ENCODE measurements at regions not wholly inside any gene's neighbourhood (a gene's known extent, or its start where the extent isn't known, plus 50 kb on each side); places are given as distances from the start of the nearest gene placed in this dataset.

DNA sequence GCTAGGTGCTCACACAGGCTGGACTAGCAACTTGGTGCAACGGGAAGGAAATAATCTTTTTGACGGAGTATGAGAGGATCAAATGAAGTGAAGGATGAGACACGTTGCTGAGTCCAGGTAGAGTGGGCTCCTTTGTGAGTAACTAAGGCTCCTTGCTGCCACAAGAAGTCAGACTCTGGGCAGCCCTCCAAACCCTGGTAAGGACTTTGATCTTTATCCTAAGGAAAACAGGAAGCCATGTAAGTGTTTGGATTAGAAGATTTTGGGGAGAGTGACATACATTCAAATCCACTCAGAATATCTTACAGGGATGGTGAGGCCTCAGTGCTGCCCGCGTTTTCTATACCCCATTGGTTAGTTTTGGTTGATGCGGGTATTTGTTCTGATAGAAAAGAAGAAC, 155.9 kb upstream of the RAG2 start:
- no peak for DNase-seq (ENCODE audit: low spot score)
- ChIA-PET POLR2A (no interaction called here), CTCF (no interaction called here)
- TF ChIP-seq, protein P1, sequence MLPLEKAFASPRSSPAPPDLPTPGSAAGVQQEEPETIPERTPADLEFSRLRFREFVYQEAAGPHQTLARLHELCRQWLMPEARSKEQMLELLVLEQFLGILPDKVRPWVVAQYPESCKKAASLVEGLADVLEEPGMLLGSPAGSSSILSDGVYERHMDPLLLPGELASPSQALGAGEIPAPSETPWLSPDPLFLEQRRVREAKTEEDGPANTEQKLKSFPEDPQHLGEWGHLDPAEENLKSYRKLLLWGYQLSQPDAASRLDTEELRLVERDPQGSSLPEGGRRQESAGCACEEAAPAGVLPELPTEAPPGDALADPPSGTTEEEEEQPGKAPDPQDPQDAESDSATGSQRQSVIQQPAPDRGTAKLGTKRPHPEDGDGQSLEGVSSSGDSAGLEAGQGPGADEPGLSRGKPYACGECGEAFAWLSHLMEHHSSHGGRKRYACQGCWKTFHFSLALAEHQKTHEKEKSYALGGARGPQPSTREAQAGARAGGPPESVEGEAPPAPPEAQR (CRISPR knock-in tag; IDR thresholded peaks at IDR 0.05): no peak
- no peak overlapping the region for H3K27ac Mint-ChIP-seq
- H3K4me3 Mint-ChIP-seq: no peak overlapping the region
- H3K27me3 Mint-ChIP-seq (ENCODE audit: low read depth): peaks cover 10% of the 10 kb centered on the region
- H3K9me3 Mint-ChIP-seq: peaks cover 79% of the 10 kb centered on the region
- no peak for ATAC-seq
- H3K36me3 Mint-ChIP-seq: peaks cover 52% of the 10 kb centered on the region
- no peaks in the 10 kb centered on the region for H3K4me1 Mint-ChIP-seq

DNA sequence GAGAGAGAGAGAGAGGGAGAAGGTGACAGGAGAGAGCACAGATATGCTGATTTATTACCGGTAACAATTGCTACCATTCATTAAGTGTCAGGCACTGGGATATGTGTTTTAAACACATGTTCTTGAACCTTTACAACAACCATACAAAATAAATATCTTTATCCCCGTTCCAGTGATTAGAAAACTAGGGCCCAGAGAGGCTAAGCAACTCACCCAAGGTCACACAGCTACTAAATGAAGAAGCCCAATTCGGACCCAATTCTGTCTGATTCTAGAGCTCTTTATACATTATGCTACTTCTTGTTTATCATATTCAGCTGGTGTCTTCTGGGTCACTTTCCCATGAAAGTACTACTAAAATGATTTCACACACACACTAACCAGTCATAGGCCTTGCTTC, 154.0 kb upstream of the RAG2 start:
- ChIA-PET POLR2A (no interaction called here), CTCF (no interaction called here)
- Mint-ChIP-seq H3K27me3 (ENCODE audit: low read depth) (peaks cover 7% of the 10 kb centered on the region), H3K4me3 (no peak overlapping the region), H3K27ac (no peak overlapping the region), H3K36me3 (peaks cover 44% of the 10 kb centered on the region), H3K4me1 (no peaks in the 10 kb centered on the region), H3K9me3 (peaks cover 79% of the 10 kb centered on the region)
- DNase-seq (ENCODE audit: low spot score) (no peak), ATAC-seq (no peak)
- TF ChIP-seq, protein P2, sequence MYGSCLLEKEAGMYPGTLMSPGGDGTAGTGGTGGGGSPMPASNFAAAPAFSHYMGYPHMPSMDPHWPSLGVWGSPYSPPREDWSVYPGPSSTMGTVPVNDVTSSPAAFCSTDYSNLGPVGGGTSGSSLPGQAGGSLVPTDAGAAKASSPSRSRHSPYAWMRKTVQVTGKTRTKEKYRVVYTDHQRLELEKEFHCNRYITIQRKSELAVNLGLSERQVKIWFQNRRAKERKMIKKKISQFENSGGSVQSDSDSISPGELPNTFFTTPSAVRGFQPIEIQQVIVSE (CRISPR knock-in tag; IDR thresholded peaks at IDR 0.05; ENCODE audit: borderline replicate concordance): no peak
- no peak for TF ChIP-seq CREM (CRISPR knock-in tag; IDR thresholded peaks at IDR 0.05)
- TF ChIP-seq SMAD3 (CRISPR knock-in tag; IDR thresholded peaks at IDR 0.05; ENCODE audit: borderline replicate concordance): no peak
- no peak for TF ChIP-seq TEAD4 (CRISPR knock-in tag; IDR thresholded peaks at IDR 0.05)
- TF ChIP-seq, protein P3, sequence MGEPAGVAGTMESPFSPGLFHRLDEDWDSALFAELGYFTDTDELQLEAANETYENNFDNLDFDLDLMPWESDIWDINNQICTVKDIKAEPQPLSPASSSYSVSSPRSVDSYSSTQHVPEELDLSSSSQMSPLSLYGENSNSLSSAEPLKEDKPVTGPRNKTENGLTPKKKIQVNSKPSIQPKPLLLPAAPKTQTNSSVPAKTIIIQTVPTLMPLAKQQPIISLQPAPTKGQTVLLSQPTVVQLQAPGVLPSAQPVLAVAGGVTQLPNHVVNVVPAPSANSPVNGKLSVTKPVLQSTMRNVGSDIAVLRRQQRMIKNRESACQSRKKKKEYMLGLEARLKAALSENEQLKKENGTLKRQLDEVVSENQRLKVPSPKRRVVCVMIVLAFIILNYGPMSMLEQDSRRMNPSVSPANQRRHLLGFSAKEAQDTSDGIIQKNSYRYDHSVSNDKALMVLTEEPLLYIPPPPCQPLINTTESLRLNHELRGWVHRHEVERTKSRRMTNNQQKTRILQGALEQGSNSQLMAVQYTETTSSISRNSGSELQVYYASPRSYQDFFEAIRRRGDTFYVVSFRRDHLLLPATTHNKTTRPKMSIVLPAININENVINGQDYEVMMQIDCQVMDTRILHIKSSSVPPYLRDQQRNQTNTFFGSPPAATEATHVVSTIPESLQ (CRISPR knock-in tag; IDR thresholded peaks at IDR 0.05): no peak
- TF ChIP-seq HMGA2 (CRISPR knock-in tag; IDR thresholded peaks at IDR 0.05): no peak
- TF ChIP-seq JAZF1 (CRISPR knock-in tag; IDR thresholded peaks at IDR 0.05): no peak
- TF ChIP-seq ZNF671 (CRISPR knock-in tag; IDR thresholded peaks at IDR 0.05): no peak
- TF ChIP-seq, protein P4, sequence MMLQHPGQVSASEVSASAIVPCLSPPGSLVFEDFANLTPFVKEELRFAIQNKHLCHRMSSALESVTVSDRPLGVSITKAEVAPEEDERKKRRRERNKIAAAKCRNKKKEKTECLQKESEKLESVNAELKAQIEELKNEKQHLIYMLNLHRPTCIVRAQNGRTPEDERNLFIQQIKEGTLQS (CRISPR knock-in tag; conservative IDR thresholded peaks at IDR 0.05): no peak
- no peak for TF ChIP-seq RELA (CRISPR knock-in tag; IDR thresholded peaks at IDR 0.05; ENCODE audit: borderline replicate concordance)
- TF ChIP-seq ZNF396 (CRISPR knock-in tag; IDR thresholded peaks at IDR 0.05; ENCODE audit: borderline replicate concordance): no peak
- no peak for TF ChIP-seq FOXK1 (CRISPR knock-in tag; IDR thresholded peaks at IDR 0.05)
- no peak for TF ChIP-seq ZBTB21 (CRISPR knock-in tag; IDR thresholded peaks at IDR 0.05; ENCODE audit: borderline replicate concordance)

DNA sequence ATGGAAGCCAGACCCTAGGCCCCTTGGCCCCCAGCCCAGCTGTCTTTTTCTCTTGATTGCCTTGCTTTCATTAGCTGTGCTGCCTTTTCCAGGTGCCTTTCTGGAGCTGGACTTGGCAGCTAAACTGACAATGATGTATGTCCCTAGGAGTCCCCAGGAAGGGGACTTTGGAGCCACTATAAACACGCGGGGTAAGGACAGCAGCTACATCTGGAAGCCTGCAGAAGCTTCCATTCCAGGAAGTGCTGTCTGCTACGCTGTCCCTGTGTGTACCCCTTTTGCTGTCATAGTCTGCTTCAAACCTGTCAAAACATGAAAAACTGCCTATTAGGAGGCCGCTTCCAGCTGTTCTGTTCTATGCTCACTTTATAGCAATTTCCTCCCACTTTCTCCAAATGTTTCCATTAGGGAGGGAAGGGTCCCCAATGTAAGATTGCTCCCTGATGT, 153.3 kb upstream of the RAG2 start:
- Mint-ChIP-seq H3K36me3 (peaks cover 43% of the 10 kb centered on the region), H3K4me1 (no peaks in the 10 kb centered on the region), H3K27me3 (ENCODE audit: low read depth) (peaks cover 6% of the 10 kb centered on the region), H3K4me3 (no peak overlapping the region), H3K27ac (no peak overlapping the region), H3K9me3 (peaks cover 78% of the 10 kb centered on the region)
- POLR2A ChIA-PET: no interaction called here
- ATAC-seq: no peak
- no peak for DNase-seq (ENCODE audit: low spot score)
- CTCF ChIA-PET: no interaction called here
- no peak for TF ChIP-seq NR1H2 (CRISPR knock-in tag; IDR thresholded peaks at IDR 0.05)
- TF ChIP-seq, protein P5, sequence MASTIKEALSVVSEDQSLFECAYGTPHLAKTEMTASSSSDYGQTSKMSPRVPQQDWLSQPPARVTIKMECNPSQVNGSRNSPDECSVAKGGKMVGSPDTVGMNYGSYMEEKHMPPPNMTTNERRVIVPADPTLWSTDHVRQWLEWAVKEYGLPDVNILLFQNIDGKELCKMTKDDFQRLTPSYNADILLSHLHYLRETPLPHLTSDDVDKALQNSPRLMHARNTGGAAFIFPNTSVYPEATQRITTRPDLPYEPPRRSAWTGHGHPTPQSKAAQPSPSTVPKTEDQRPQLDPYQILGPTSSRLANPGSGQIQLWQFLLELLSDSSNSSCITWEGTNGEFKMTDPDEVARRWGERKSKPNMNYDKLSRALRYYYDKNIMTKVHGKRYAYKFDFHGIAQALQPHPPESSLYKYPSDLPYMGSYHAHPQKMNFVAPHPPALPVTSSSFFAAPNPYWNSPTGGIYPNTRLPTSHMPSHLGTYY (CRISPR knock-in tag; IDR thresholded peaks at IDR 0.05): no peak
- TF ChIP-seq, protein P6, sequence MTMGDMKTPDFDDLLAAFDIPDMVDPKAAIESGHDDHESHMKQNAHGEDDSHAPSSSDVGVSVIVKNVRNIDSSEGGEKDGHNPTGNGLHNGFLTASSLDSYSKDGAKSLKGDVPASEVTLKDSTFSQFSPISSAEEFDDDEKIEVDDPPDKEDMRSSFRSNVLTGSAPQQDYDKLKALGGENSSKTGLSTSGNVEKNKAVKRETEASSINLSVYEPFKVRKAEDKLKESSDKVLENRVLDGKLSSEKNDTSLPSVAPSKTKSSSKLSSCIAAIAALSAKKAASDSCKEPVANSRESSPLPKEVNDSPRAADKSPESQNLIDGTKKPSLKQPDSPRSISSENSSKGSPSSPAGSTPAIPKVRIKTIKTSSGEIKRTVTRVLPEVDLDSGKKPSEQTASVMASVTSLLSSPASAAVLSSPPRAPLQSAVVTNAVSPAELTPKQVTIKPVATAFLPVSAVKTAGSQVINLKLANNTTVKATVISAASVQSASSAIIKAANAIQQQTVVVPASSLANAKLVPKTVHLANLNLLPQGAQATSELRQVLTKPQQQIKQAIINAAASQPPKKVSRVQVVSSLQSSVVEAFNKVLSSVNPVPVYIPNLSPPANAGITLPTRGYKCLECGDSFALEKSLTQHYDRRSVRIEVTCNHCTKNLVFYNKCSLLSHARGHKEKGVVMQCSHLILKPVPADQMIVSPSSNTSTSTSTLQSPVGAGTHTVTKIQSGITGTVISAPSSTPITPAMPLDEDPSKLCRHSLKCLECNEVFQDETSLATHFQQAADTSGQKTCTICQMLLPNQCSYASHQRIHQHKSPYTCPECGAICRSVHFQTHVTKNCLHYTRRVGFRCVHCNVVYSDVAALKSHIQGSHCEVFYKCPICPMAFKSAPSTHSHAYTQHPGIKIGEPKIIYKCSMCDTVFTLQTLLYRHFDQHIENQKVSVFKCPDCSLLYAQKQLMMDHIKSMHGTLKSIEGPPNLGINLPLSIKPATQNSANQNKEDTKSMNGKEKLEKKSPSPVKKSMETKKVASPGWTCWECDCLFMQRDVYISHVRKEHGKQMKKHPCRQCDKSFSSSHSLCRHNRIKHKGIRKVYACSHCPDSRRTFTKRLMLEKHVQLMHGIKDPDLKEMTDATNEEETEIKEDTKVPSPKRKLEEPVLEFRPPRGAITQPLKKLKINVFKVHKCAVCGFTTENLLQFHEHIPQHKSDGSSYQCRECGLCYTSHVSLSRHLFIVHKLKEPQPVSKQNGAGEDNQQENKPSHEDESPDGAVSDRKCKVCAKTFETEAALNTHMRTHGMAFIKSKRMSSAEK (CRISPR knock-in tag; IDR thresholded peaks at IDR 0.05; ENCODE audit: borderline replicate concordance): no peak
- TF ChIP-seq, protein P7, sequence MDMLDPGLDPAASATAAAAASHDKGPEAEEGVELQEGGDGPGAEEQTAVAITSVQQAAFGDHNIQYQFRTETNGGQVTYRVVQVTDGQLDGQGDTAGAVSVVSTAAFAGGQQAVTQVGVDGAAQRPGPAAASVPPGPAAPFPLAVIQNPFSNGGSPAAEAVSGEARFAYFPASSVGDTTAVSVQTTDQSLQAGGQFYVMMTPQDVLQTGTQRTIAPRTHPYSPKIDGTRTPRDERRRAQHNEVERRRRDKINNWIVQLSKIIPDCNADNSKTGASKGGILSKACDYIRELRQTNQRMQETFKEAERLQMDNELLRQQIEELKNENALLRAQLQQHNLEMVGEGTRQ (CRISPR knock-in tag; IDR thresholded peaks at IDR 0.05): no peak
- TF ChIP-seq, protein P1 (CRISPR knock-in tag; IDR thresholded peaks at IDR 0.05): no peak

Data from WTC11 (cell line).